ENCODE measurements at regions not wholly inside any gene's neighbourhood (a gene's known extent, or its start where the extent isn't known, plus 50 kb on each side); places are given as distances from the start of the nearest gene placed in this dataset.

GRCh38 chr1:218946147-218946546 is 227.5 kb upstream of the LYPLAL1 start:
- Histone ChIP-seq H3K27ac (no peak overlapping the region), H3K4me1 (peaks cover 0 to 4% (median 0%) of the 10 kb centered on the region in 4 donors), H3K9me3 (no peaks in the 10 kb centered on the region), H3K27me3 (no peaks in the 10 kb centered on the region), H3K4me3 (no peak overlapping the region), H3K36me3 (no peaks in the 10 kb centered on the region)
- DNase-seq, result no peak
- no peak for ATAC-seq (ENCODE audit: low FRiP score in 2 of 2)
- TF ChIP-seq POLR2A (IDR thresholded peaks at IDR 0.05), result no peak
- TF ChIP-seq EP300 (IDR thresholded peaks at IDR 0.05), result no peak
- TF ChIP-seq POLR2AphosphoS5 (IDR thresholded peaks at IDR 0.05), result no peak
- no peak for TF ChIP-seq CTCF (IDR thresholded peaks at IDR 0.05)
- WGBS, 2 donors, result 84 to 85% methylated on average over 2 of the region's 2 CpGs

- no peak for DNase-seq
- H3K4me1 ChIP-seq, result no peaks in the 10 kb centered on the region
- no peak overlapping the region for H3K27ac ChIP-seq
- no peaks in the 10 kb centered on the region for H3K9me3 ChIP-seq
- H3K27me3 ChIP-seq, result no peaks in the 10 kb centered on the region
- no peak for ATAC-seq (ENCODE audit: low FRiP score in 2 of 2)
- no peak overlapping the region for H3K4me3 ChIP-seq
- no peaks in the 10 kb centered on the region for H3K36me3 ChIP-seq
- no peak for TF ChIP-seq POLR2AphosphoS5 (IDR thresholded peaks at IDR 0.05)
- TF ChIP-seq CTCF (IDR thresholded peaks at IDR 0.05), result no peak
- no peak for TF ChIP-seq EP300 (IDR thresholded peaks at IDR 0.05)
- no peak for TF ChIP-seq POLR2A (IDR thresholded peaks at IDR 0.05)
- 70 to 75% methylated on average over 6 of the region's 6 CpGs for WGBS, 2 donors
These were observed 225.2 kb upstream of the LYPLAL1 start for GRCh38 chr1:218948446-218948845.

- no peak overlapping the region for H3K4me3 ChIP-seq
- DNase-seq, result no peak
- H3K9me3 ChIP-seq, result no peaks in the 10 kb centered on the region
- H3K4me1 ChIP-seq, result no peaks in the 10 kb centered on the region
- TF ChIP-seq POLR2A (IDR thresholded peaks at IDR 0.05) (no peak), CTCF (IDR thresholded peaks at IDR 0.05) (no peak), EP300 (IDR thresholded peaks at IDR 0.05) (no peak), POLR2AphosphoS5 (IDR thresholded peaks at IDR 0.05) (no peak)
- ATAC-seq (ENCODE audit: low FRiP score in 2 of 2), result no peak
- no peaks in the 10 kb centered on the region for H3K27me3 ChIP-seq
- no peaks in the 10 kb centered on the region for H3K36me3 ChIP-seq
- no peak overlapping the region for H3K27ac ChIP-seq
- 50 to 67% methylated on average over 1 of the region's 1 CpG for WGBS, 2 donors
These were observed 220.3 kb upstream of the LYPLAL1 start for GRCh38 chr1:218953386-218953785.

GRCh38 chr1:218957971-218958370 is 215.7 kb upstream of the LYPLAL1 start:
- H3K4me1 ChIP-seq, result no peaks in the 10 kb centered on the region
- TF ChIP-seq POLR2A (IDR thresholded peaks at IDR 0.05) (no peak), POLR2AphosphoS5 (IDR thresholded peaks at IDR 0.05) (no peak), EP300 (IDR thresholded peaks at IDR 0.05) (no peak), CTCF (IDR thresholded peaks at IDR 0.05) (no peak)
- DNase-seq, result no peak
- H3K36me3 ChIP-seq, result no peaks in the 10 kb centered on the region
- no peaks in the 10 kb centered on the region for H3K9me3 ChIP-seq
- no peaks in the 10 kb centered on the region for H3K27me3 ChIP-seq
- WGBS, 2 donors, result 43 to 54% methylated on average over 2 of the region's 2 CpGs
- no peak overlapping the region for H3K27ac ChIP-seq
- no peak for ATAC-seq (ENCODE audit: low FRiP score in 2 of 2)
- no peak overlapping the region for H3K4me3 ChIP-seq

GRCh38 chr1:218959784-218960183 is 213.9 kb upstream of the LYPLAL1 start:
- Histone ChIP-seq H3K36me3 (no peaks in the 10 kb centered on the region), H3K27me3 (no peaks in the 10 kb centered on the region), H3K4me1 (no peaks in the 10 kb centered on the region), H3K4me3 (no peak overlapping the region), H3K27ac (no peak overlapping the region), H3K9me3 (no peaks in the 10 kb centered on the region)
- TF ChIP-seq POLR2AphosphoS5 (IDR thresholded peaks at IDR 0.05) (no peak), CTCF (IDR thresholded peaks at IDR 0.05) (no peak), POLR2A (IDR thresholded peaks at IDR 0.05) (no peak), EP300 (IDR thresholded peaks at IDR 0.05) (no peak)
- ATAC-seq (ENCODE audit: low FRiP score in 2 of 2) (no peak), DNase-seq (no peak)
- 55 to 67% methylated on average over 1 of the region's 1 CpG for WGBS, 2 donors

All from upper lobe of left lung (tissue), 6 donors.